ENCODE measurements at regions not wholly inside any gene's neighbourhood (a gene's known extent, or its start where the extent isn't known, plus 50 kb on each side); places are given as distances from the start of the nearest gene placed in this dataset.

DNA sequence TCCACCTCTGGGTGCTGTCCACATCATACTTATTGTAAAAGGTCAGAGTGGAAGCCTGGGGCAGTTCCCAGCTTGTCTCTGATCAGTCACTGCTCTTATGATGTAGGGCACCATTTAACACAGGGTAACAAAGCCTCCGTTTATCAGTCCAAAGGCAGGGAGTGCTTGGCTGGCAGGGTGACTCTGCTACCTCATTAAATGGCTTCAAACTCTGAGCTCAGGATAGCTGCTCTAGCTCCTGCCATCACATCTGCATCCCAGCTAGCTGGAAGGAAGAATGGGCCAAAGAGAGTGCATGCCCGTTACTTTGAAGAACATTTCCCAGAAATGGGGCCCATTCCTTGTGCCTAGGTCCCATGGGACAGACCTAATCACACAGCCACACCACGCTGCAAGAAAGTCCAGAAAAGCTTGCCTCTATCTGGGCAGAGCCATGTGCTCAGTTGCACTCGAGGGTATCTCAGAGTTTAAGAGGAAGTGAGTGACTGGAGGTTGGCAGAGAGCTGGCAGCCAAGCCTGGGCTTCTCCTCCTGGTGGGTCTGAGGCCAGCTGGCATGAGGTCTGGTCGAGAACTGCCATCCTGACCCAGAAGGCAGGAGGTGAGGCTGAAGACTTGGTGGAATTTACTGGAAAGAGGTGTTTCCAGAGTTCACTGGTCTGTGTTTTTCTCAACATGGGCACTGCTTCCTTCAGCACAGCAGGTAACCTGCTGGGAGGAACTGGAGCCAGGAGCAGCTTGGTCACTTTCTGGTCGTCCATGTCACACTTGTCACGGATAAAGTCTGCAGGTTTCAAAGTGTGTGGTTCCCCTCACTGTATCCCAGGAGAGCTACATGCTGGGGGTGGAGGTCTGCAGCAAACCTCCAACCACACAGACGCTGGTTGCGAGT is 935.7 kb downstream of the BRD1 start:
- no peak for DNase-seq

DNA sequence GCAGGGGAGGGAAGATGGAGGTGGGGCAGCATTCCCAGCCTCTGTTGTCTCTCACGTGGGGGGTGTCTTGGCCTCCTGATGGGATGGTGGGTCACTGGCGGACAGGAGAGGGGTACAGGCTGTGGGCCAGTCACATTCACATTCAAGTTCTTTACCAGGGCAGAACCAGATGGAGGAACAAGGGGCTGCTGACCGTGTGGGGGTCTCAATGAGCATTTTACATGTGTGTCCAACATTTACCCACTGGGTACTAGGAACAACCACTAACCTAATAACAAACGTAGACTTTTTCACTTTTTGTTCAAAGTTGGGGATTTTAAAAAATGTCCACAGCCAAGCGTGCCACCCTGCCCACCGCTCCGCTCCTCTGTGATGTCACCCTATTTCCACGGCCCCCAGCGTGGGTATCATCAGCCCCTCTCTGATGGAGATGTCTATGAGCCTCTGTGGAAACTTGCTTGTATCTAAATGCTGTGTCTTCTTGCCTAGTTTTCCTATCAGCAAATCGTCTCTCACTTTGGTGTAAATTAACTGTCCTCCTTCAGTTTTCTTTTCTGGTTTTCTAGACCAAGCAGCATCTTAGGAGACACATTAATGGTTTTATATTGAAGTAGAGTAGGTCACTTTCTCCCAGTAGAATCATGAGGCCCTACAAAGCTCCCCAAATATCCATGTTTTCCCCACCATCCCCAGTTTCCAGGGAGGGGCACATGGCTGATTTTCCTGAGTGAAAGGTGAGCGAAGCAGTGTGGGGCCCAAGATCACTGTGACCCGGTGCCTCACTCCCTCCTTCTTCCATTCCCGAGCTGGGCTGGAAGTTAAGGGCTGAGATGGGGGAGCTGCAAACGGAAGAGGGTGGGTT is 936.7 kb downstream of the BRD1 start:
- no peak for DNase-seq

DNA sequence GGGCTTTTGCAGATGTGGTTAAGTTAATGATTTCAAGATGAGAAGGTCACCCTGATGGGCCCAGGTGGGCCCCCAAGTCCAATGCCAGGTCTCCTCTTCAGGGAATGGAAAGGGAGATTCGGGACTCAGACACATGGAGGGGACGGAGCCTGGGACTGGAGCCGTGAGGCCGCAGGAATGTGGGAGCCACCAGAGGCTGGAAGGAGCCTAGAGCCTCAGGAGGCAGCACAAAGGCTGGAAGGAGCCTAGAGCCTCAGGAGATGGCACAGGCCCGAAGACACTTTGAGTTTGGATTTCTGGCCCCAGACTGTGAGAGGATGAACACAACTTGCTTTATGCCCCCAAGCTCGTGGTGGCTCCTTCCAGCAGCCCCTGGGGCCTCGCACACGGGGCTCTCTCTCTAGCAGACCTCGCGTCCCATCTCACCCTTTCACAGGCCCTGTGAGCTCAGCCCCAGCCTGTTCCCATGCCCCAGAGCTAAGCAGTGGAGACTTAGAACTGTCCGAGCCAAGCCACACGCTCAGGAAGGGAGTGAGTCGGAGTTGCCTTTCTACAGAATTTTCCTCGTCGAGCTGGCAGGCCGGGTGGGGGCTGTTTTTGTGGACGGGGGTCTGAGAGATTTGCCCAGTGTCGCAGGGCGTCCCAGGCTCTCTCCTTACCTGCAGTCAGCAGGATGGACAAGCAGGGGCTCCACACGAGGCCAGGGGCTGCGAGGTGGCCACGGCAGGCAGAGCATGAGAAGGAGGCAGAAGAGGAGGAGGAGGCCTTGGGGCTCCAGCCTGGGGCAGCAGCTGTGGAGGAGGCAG is 937.6 kb downstream of the BRD1 start:
- no peak for DNase-seq

- DNase-seq: no peak
Observed at GRCh38 chr22:48889209-48889830, 938.4 kb downstream of the BRD1 start.

DNA sequence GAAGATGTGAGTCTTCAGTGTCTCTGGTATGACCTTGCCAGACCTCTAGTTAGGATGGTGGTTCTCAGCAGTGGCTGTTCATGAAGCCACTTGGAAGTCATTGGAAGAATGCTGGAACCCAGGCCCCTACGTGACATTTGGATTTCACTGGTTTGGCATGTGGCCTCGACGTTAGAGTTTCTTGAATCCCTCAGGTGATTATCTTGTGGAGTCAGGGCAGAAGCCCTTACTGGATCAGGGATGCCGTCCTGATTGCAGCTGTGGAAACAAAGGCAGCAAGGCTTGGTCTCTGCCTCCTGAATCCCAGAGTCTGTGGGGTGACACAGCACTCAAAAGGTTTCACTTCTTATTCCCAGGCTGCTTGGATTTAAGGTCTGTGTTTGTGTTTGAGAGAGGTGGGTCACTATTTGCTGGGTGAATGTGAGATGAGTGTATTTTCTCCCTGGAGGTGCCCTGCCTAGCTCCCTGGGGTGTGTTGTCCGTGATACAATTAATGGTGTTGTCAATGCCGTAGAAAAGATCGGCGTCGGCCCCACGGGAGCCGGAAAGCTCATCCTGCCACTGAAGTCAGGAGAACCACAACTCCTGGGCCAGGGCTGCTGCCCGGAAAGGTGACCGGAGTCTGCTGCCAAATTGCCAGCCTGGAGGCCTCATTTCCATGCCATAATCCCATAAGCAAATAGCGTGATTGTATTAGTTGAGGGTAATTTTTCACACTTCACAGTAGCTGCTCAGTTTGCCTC is 939.0 kb downstream of the BRD1 start:
- no peak for DNase-seq

- no peak for DNase-seq
Observed at GRCh38 chr22:48887394-48888332, 940.0 kb downstream of the BRD1 start.

DNA sequence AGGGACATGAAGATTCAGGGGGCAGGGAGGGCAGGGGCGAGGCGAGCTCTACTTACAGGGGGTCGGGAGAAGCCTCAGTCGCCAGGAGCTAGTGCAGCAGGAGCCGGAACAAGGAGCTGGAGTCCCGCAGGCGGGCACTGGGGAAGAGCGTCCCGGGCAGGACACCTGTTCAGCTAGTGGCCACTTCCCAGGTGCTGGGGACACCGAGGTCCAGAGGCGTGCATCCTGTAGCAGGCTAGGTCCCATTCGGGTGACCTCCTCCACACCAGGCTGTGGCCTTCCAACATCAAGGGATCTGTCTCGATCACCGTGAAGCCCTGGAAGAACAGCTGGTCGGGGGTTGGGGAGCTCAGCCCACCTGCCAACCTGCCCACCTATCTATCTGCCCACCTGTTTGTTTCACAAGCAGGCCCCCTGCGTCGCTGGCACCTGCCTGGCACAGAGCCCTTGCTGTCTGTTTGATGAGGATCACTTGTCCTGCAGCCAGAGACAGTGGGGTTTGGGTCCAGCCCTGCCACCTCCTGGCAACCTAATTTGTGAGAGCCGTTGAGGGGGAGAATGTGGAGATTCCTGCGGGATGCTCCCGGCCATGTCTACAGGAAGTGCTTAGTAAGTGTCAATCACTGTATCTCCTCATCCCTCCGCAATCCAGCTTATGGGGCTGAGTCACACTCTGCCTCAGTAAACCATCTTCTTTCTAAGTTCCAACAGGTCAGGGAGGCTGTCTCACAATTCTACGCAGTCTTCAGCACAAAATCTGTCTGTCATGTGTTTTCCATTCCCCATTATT is 940.9 kb downstream of the BRD1 start:
- DNase-seq: no peak

GRCh38 chr22:48885919-48886305 is 941.8 kb downstream of the BRD1 start:
- no peak for DNase-seq

GRCh38 chr22:48885271-48885918 is 942.3 kb downstream of the BRD1 start:
- DNase-seq: no peak

DNA sequence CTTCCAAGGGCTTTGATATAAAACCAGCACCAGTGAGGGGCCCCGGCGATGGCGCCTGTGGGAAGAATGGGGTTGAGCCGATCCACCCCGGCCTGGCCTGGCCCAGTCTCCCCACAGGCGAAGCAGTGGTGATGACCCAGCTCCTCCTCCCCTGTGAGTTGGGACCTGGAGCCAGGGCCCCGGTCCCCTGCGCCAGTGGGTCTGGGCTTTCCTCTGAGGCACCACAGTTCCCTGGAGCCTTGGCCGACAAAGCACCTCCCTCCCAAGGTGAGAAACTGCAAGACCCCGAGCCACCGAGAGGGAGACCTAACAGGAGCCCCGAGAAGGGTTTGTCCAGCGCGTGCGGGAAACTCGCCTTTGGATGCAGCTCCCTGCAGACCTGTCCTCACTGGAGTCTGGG is 942.9 kb downstream of the BRD1 start:
- no peak for DNase-seq

DNA sequence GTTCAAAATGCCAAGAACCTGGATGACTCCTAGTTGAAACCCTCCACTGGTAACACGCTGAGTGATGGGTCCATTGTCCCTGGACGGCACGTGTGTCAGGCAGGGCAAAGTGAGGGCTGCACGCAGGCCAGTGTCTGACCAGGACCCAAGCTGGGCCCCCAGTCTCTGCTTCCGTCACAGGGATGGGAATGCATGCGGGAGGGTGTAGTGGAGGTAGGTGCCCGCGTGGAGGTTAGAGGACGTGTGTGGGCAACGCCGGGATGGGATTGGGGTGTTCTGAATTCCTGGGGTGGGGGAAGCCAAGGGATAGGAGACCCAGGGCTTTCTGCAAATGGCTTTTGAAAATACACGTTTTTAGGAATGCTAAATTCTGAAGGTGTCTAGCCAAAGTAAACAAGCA is 943.3 kb downstream of the BRD1 start:
- DNase-seq: no peak

DNA sequence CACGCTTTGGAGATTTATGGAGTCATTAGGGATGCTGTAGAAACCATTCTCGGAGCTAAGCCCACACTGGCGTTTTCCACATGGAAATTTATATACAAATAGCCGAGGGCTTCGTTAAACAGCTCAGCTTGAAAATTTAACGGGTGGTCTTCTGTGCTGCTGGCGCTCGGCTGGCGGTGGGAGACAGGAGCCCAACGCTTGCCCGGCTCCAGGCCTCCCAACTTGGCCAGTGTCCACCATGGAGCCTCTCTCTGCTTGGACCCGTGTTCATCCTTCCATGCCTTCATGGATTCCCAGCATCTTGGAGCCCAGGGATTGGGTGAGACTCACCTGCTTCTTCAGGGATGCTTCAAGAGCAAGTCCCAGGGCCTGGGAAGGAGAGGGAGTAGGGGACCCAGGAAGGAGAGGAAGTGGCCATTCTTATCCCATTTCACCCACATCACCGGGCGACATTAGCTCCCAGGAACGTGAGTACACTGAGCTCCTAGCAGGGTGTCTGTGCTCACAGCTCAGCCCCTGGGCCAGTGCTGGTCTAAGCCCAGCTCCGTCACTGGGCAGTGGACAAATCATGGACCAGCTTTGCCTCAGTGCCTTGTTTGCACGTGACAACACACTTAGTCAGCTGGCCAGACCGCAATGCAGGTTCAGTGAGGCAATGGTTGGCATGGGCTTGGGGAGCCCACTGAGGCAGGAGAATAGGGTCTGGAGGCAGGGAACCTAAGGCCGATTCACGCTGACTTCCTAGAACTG is 944.3 kb downstream of the BRD1 start:
- no peak for DNase-seq

- DNase-seq: no peak
Observed at GRCh38 chr22:48882636-48883200, 945.0 kb downstream of the BRD1 start.

DNA sequence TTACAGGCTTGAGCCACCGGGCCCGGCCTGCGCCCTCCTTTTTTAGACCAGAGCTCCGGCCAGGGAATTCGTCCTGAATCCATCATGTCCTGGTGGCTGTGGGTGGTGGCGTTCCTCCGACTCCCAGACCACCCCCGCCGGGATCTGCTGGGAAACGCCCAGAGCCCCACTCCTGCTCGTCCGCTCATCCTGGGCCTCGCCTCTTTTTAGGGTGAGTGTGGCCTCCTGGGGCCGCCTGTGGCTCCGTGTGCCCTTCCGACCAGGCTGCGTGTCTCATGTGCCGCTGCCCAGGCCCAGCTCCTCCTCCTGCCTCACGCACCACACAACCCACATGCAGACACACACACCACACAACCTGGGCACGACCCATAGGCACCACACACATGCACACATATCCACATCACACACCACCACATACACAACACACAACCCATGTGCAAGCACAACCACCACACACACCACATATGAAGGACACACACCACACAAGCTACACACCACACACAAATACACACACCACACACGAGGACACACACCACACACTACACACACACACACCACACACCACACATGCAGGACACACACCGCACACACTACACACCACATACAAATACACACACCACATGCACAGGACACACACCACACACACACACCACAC is 946.2 kb downstream of the BRD1 start:
- DNase-seq: no peak

- no peak for DNase-seq
Observed at GRCh38 chr22:48880749-48881148, 946.9 kb downstream of the BRD1 start.

GRCh38 chr22:48876951-48877350 is 950.7 kb downstream of the BRD1 start:
- no peak for DNase-seq

- no peak for DNase-seq
Observed at GRCh38 chr22:48874956-48875355, 952.7 kb downstream of the BRD1 start.

- no peak for DNase-seq
Observed at GRCh38 chr22:48873191-48873520, 954.5 kb downstream of the BRD1 start.

Data from CD4-positive, alpha-beta T cell treated with Interleukin-1 beta for 1 hour (primary cell).